GM21526 (cell line): ENCODE measurements at regions not wholly inside any gene's neighbourhood (a gene's known extent, or its start where the extent isn't known, plus 50 kb on each side); places are given as distances from the start of the nearest gene placed in this dataset.
A peak's percentile ranks its signal among the peaks of the same experiment; 100 is the strongest.

ENCODE experiments used
- ATAC-seq: cut with Tn5 transposase; IDR thresholded peaks from one replicate; pipeline ENCODE4 v1.9.1; 2021; ENCODE audit warnings: moderate library complexity; ENCODE audit not compliant: unreplicated experiment, low FRiP score

DNA sequence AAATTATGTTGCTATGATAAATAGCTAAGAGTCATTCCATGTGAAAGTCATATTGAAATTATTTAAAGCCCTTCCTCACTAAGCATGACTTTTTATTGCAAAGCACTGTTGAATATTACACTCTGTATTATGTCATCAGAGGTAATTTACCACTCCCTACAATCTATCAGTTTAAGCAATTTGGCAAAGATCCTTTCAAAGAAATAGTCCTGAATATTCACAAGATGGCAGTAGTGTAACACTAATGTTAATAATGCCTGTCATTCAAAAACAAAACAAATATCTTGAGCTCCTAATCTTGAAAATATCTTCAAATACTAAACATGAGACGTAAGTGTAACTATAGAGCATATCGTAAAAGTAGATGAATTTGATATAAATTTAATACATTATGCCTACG is 208.6 kb upstream of the TECRL start:
- no peak for ATAC-seq

DNA sequence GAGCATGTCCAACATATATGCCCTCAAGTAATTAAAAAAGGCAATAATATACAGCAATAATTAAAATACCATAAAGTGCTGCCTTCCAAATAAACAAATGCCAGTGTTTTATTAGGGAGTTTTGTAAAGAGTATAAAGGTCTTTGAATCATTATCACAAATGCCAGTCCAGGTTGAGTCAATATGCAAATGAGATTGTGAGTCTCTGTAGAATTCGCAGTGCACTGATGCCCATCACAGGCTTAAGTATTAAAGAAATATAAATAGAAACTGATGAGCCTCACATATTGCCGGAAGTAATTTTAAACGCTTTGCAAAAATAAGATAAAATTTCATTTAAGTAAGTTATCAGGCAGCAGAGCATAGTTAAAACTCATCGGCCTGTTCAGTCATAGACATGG is 205.0 kb upstream of the TECRL start:
- no peak for ATAC-seq

DNA sequence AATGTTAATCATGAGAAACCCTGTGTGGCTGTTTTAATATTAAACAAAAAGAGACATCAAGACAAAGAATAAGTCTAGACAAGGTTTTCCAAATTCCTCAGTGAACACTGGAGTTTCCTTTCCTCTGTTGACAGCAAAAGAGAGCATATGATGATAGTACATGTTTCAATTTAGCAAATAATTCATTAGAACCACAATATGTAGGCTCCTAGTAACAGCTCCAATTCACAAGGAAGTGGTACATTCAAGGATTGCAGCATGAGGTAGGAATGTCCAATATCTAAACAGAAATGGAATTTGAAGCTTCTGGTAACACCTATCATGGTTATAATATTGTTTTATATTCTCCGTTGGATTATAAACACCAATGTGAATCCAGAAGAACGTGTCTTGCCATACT is 203.8 kb upstream of the TECRL start:
- no peak for ATAC-seq

DNA sequence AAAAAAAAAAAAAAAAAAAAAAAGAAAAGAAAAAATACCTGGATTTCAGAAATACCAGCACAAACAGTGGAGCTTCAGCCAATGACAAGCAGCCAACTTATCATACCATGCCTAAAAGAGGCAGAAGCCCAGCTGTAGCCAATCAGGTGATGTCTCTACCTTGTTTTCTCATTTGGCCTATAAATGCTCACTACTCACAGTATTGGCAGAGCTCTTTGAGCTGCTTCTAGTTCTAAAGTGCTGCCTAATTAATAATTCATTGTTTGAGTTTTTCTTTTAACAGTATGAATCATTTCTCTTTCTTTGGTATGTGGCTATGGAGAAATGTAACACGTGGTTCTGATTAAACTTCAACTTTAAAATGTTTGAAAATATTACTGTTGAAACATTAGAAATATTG is 188.8 kb upstream of the TECRL start:
- ATAC-seq, result no peak

DNA sequence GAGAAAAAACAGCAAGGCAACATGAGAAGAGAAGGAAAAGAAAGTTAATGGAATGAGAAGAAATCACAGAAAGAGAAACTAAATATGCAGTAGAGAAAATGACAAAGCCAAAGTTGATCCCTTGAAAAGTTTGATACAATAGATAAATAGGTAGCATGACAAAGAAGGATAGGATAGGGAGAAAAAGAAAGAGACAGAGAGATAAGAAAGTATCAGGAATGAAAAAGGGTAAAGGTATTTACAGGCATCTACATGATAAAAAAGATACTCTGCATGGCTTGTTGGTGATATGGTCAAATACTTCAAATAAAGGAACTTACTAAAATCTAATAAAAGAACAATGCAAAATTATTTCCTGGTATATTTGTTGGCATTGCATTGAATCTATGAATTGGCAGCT is 185.5 kb upstream of the TECRL start:
- ATAC-seq, result no peak

DNA sequence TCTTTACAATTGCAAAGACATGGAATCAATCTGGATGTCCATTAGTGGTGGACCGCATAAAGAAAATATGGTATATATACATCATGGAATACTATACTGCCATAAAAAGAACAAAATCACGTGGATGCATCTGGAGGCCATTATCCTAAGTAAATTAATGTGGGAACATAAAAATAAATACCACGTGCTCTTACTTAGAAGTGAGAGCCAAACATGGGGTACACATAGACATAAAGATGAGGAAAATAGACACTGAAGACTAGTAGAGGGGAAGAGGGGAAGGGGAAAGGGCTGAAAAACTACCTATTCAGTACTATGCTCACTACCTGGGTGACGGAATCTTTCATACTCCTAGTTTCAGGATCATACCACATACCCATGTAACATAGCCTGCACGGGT is 179.3 kb upstream of the TECRL start:
- ATAC-seq, result no peak

DNA sequence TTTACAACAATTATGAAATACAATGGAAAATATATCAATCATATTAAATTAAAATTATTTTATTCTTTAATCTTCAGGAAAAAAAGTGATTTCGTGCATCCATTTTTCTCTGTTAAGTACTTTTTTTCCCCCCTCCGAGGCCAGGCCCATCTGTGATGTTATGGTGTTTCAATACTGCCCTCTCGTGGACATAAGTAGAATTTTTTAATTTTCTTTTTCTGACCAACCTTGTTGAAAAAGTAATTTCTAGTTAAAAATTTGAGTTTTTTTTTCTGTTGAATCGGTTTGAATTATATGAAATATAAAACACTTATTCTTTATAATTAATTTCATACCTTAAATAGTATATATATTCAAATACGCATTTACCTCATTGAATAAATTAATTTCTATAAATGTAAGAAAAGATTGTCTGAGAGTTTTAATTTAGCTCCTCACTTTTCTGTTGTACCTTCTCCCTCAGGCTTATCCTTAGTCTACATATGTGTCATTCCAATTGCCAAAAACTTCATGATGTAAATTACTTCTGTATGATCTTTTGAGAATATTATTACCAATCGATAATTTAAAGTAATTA is 175.8 kb upstream of the TECRL start:
- ATAC-seq, result peak; percentile 63

DNA sequence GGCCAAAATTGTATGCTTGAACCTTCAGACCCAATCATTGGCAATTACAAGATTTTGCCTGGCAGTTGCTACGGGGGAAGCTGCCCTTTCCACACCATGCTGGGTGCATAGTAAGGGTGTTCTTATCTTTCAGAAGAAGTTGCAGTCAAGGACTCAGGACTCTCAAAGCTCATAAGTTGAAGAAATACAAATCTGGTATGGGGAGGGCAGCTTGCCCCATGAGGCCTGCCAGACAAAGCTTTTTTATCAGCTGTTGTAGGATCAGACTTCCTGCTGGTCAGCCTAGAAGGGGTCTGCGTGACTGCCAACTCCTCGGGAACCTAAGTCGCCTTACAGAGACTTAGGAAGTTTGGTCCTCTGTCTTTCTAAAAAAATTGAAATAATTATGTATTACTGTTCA is 174.9 kb upstream of the TECRL start:
- ATAC-seq, result no peak

DNA sequence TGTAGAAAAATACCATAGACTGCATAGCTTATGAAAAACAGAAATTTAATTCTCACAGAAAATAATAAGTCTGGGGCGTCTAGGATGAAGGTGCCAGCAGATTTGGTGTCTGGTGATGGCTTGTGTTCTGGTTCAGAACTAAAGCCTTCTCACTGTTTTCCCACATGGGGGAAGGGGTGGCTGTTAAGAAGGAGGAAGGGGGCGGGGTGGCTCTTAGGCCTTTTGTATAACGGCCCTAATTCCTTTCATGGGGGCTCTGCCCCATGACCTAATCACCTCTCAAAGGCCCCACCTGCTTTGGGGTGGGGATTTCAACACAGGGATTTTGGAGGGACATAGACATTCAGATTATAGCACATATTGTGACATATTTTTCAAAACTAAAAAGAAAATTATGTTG is 173.2 kb upstream of the TECRL start:
- ATAC-seq, result no peak

DNA sequence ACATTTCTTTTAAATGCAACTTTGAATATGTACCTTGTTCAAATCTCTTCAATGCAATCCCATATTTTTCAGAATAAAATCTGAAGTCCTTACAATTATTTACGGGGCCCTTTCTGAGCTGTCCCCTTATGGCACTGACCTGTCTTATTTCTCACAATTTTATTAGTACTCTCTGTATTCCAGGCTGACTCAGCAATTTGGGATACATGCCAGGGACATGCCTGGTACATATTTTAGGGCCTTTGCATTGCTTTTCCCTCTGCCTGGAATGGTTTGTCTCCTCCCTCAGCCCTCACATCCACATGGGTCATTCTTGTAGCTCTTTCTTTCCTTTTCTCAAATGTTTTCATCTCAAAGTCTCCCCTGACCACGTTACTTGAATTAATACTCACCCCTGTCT is 172.2 kb upstream of the TECRL start:
- ATAC-seq, result no peak

DNA sequence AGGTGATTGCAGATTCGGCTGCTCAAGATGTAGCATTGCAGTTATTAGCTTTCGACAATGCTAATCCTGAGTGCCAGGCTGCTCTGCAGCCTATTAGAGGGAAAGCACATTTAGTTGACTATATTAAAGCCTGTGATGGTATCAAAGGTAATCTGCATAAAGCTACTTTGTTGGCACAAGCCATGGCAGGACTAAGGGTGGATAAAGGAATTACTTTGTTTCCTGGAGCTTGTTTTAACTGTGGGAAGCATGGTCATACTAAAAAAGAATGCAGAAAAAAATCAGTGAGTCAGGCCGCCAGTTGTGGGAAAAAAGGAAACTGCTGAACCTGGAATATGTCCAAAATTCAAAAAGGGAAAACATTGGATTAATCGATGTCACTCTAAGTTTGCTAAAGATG is 154.9 kb upstream of the TECRL start:
- ATAC-seq, result no peak

DNA sequence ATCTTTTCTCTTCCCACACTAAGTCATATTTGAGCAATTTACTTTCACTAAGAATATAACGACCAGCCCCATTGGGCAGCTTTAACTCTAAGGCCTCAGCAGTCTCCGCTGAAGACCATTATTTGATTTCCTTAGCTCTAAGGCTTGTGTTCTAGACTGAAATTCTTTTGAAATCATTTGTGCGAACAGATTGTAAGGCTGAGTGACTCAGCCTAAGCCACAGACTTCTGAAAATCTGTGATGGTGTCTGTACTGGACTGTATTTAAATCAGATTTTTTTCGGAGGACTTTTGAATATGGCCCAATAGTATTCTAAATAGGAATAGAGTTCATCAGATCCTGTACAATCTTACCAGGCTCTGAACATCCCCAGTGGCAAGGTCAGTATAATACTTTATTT is 150.3 kb upstream of the TECRL start:
- no peak for ATAC-seq

DNA sequence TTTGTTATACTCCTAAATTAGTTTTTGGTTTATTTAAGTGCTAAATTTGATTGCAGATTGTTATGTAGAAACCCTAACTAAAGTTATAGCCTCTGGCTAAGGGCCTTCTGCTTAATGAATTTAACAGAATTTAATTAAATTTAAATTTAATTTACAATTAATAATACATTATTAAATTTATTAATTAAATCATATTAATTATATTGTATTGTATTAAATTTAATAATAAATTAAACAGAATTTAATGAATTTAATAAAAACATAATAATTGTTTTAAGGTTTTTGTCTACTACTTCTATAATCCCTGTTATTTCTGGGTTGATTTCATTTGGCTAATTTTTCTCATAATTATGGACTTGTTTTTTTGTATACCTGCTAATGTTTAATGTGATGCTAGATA is 141.9 kb upstream of the TECRL start:
- ATAC-seq, result no peak

DNA sequence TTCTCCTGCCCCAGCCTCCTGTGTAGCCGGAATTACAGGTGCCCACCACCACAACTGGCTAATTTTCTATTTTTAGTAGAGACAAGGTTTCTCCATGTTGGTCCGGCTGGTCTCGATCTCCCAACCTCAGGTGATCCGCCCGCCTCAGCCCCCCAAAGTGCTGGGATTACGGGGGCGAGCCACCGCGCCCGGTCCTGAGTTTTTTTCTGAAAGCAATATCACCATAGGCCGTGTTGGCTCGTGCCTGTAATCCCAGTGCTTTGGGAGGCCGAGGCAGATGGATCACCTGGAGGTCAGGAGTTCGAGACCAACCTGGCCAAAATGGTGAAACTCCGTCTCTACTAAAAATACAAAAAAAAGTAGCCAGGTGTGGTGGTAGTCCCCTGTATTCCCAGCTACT is 136.3 kb upstream of the TECRL start:
- ATAC-seq, result no peak

DNA sequence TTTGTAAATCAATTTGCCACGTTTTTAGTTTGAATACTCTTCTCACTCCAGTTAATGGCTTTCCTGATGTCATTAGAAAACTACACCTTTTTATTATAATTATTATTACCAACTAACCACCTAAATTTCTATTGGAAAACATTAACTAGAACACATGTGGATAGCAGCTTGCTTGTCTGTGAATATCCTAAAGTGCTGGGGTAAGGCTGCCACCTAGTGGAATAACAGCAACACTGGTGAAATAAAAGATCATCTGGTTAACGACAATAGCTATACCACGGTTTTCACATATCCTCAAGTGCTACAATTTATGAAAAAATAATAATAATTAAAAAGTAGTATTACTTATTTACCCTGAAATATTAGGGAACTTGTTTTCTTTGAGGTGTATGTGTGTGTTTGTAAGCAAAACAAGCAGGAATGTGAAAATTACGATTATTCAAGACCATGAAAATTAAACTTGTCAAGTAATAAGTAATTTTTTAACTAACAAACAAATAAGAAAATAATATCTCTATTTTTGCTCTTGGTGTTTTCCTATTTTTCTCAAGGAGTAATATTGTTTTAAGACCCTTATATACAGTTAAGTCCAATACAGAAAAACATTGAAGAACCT is 130.1 kb upstream of the TECRL start:
- ATAC-seq, result peak; percentile 98

DNA sequence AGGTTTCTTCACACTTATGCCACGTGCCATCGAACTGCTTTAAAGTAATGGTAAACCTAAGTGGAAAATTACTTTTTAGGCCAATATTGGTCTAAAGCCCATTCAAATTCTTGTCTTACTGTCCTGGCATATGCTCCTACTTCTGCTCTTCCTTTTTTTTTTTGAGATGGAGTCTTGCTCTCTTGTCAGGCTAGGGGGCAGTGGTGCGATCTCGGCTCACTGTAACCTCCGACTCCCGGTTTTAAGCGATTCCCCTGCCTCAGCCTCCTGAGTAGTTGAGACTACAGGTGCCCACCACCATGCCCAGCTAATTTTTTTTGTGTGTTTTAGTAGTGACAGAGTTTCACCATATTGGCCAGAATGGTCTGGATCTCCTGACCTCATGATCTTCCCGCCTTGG is 129.0 kb upstream of the TECRL start:
- no peak for ATAC-seq

DNA sequence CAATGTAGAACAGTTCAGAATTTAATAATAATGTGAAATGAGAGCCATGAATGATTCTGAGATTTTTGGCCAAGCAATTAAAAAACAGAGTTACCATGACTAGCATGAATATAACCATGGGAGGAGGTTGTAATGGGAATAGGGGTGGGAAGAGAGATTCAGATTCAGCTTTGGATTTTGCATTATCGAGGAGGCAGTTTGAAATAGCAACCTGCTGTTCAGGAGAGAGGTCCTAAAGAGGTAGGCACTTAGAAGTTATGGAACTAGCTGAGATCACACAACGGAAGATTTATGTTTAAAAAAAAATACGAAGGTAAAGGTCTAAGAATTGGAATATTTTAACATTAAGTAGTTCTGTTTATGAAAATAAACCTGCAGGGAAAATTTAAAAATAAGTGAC is 124.4 kb upstream of the TECRL start:
- no peak for ATAC-seq

DNA sequence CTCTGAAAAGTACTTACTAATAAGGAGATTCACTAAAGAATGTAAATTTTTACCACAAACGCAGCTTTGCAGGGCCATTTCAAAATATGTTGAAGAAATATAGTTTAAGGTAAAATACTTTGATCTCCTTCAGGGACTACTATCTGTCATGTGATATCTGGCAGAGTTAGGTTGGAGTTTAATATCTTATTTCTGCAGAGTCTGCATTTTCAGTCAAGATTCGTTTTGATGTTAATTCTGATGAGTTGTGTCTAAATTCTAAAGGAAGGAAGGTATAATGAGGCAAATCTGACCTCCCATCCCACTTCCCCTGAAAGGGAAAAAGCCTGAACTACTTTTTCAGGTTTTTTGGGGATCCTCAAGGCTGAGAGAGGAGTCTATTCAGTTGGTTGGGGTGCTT is 123.9 kb upstream of the TECRL start:
- no peak for ATAC-seq

DNA sequence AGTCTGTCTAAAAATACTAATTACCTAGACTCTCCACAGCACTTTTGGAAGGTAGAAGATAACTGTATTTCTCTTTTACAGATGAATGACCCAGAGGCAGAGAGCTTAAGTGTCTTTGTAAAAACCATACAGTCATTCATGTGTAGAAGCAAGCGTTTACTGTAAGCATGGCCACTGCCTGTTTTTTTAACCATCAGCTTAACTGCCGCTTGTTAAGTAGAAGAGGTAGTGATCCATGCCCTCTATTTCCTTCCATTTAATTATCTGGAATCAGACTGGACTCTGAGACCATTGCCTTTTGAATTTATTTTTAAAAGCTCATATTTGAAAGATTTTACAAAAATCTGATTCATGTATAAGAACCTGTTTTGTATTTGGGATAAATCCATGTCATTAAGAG is 111.2 kb upstream of the TECRL start:
- no peak for ATAC-seq

DNA sequence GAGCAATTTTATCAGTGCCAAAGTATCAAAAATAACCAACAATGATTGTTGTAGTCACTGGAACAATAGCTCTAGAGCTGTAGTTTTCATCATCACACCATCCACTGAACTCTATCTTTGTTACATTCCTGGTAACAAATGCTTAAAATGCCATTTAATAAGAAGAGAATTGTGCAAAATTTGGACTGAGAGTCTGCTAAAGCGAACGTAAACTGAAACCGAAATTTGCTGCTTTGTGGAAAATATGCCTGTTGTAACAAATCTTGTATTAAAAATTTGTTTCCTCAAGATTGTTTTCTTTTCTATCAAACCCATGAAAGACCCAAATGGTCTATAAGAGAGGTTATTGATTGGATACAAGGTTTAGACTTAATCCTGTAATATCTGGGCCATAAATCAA is 109.3 kb upstream of the TECRL start:
- ATAC-seq, result no peak

DNA sequence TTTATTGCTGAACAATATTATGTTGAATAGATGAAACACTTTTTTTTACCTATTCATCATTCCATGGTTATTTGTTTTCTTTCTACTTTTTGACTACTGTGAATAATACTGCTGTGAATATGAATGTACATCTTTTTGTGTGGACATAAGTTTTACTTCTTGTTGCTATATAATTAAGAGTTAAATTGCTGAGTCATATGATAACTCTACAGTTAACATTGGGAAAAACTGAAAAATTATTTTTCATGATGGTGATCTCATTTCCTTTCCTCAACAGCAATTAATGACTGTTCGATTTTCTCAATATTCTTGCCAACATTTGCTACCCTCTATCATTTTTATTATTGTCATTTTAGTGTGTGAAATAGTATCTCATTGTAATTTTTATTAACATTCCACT is 106.9 kb upstream of the TECRL start:
- no peak for ATAC-seq

DNA sequence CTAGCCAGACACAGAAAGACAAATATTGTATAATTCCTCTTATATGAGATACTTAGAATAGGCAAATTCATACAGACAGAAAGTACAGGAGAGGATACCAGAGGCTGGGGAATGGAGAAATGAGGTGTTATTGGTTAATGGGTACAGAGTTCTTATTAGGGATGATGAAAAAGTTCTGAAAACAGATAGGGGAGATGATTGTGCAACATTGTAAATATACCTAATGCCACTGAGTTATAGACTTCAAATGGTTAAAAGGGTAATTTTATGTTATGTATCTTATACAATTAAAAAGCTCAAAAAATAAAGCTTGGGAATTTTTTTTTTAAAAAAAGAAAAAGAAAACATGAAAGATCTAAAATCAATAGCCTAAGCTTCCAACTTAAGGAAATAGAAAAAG is 98.8 kb upstream of the TECRL start:
- ATAC-seq, result no peak
